ENCODE measurements at regions not wholly inside any gene's neighbourhood (a gene's known extent, or its start where the extent isn't known, plus 50 kb on each side); places are given as distances from the start of the nearest gene placed in this dataset.

- Histone ChIP-seq H2AFZ (ENCODE audit: low read length) (no peak overlapping the region), H3K27ac (ENCODE audit: low read depth, low read length, poor library complexity, severe bottlenecking) (no peak overlapping the region), H3K4me3 (ENCODE audit: low read depth, low read length, poor library complexity, severe bottlenecking) (no peak overlapping the region), H3K4me2 (ENCODE audit: low read length) (no peak overlapping the region), H3K79me2 (ENCODE audit: insufficient read depth, low read depth, low read length) (no peaks in the 10 kb centered on the region), H3K36me3 (ENCODE audit: insufficient read depth, low read length) (no peaks in the 10 kb centered on the region), H3K9me3 (ENCODE audit: low read length) (no peaks in the 10 kb centered on the region), H4K20me1 (ENCODE audit: insufficient read depth, low read length) (no peaks in the 10 kb centered on the region), H3K9me2 (ENCODE audit: insufficient read depth, low read length) (no peaks in the 10 kb centered on the region), H3K4me1 (ENCODE audit: insufficient read depth, low read length, poor library complexity, severe bottlenecking) (no peaks in the 10 kb centered on the region)
- TF ChIP-seq EZH2phosphoT487 (IDR thresholded peaks at IDR 0.05; ENCODE audit: borderline replicate concordance, low read depth, low read length), result no peak
- DNase-seq (ENCODE audit: low spot score), result no peak
- BruUV-seq (replicated peaks), result no TSS peak
- intact Hi-C loops (cut with micrococcal nuclease; ENCODE audit: unreplicated experiment), result no loop called here
- ChIA-PET CTCF (ENCODE audit: unreplicated experiment) (no interaction called here), POLR2A (no interaction called here)
Measured at GRCh38 chr12:127860536-127860935, 406.4 kb upstream of the TMEM132C start.

GRCh38 chr12:127861406-127861805, 405.6 kb upstream of the TMEM132C start:
- no peaks in the 10 kb centered on the region for H4K20me1 ChIP-seq (ENCODE audit: insufficient read depth, low read length)
- no peak overlapping the region for H3K4me3 ChIP-seq (ENCODE audit: low read depth, low read length, poor library complexity, severe bottlenecking)
- intact Hi-C loops (cut with micrococcal nuclease; ENCODE audit: unreplicated experiment), result no loop called here
- H3K9me2 ChIP-seq (ENCODE audit: insufficient read depth, low read length), result no peaks in the 10 kb centered on the region
- H3K36me3 ChIP-seq (ENCODE audit: insufficient read depth, low read length), result no peaks in the 10 kb centered on the region
- POLR2A ChIA-PET, result no interaction called here
- no peaks in the 10 kb centered on the region for H3K4me1 ChIP-seq (ENCODE audit: insufficient read depth, low read length, poor library complexity, severe bottlenecking)
- DNase-seq (ENCODE audit: low spot score), result no peak
- no peaks in the 10 kb centered on the region for H3K79me2 ChIP-seq (ENCODE audit: insufficient read depth, low read depth, low read length)
- no peak overlapping the region for H2AFZ ChIP-seq (ENCODE audit: low read length)
- H3K9me3 ChIP-seq (ENCODE audit: low read length), result no peaks in the 10 kb centered on the region
- H3K27ac ChIP-seq (ENCODE audit: low read depth, low read length, poor library complexity, severe bottlenecking), result no peak overlapping the region
- CTCF ChIA-PET (ENCODE audit: unreplicated experiment), result no interaction called here
- no peak overlapping the region for H3K4me2 ChIP-seq (ENCODE audit: low read length)
- BruUV-seq (replicated peaks), result no TSS peak
- TF ChIP-seq EZH2phosphoT487 (IDR thresholded peaks at IDR 0.05; ENCODE audit: borderline replicate concordance, low read depth, low read length) (no peak), CTCF (conservative IDR thresholded peaks at IDR 0.05; ENCODE audit: low read length) (no peak)

GRCh38 chr12:127873306-127873705, 393.7 kb upstream of the TMEM132C start:
- no peak for DNase-seq (ENCODE audit: low spot score)
- intact Hi-C loops (cut with micrococcal nuclease; ENCODE audit: unreplicated experiment), result no loop called here
- ChIA-PET POLR2A (interaction anchor here (0.7 to 0.8 kb wide), 2 partner anchors 54 to 108 kb away, joined by 3 to 4 read pairs; no protein-coding TSS in a partner anchor), CTCF (ENCODE audit: unreplicated experiment) (no interaction called here)
- no TSS peak for BruUV-seq (replicated peaks)
- Histone ChIP-seq H3K27ac (ENCODE audit: low read depth, low read length, poor library complexity, severe bottlenecking) (no peak overlapping the region), H3K4me2 (ENCODE audit: low read length) (no peak overlapping the region), H3K36me3 (ENCODE audit: insufficient read depth, low read length) (no peaks in the 10 kb centered on the region), H3K4me3 (ENCODE audit: low read depth, low read length, poor library complexity, severe bottlenecking) (no peak overlapping the region), H3K9me3 (ENCODE audit: low read length) (no peaks in the 10 kb centered on the region), H3K4me1 (ENCODE audit: insufficient read depth, low read length, poor library complexity, severe bottlenecking) (no peaks in the 10 kb centered on the region), H3K79me2 (ENCODE audit: insufficient read depth, low read depth, low read length) (no peaks in the 10 kb centered on the region), H4K20me1 (ENCODE audit: insufficient read depth, low read length) (no peaks in the 10 kb centered on the region), H3K9me2 (ENCODE audit: insufficient read depth, low read length) (no peaks in the 10 kb centered on the region), H2AFZ (ENCODE audit: low read length) (no peak overlapping the region)
- TF ChIP-seq EZH2phosphoT487 (IDR thresholded peaks at IDR 0.05; ENCODE audit: borderline replicate concordance, low read depth, low read length) (no peak), CTCF (conservative IDR thresholded peaks at IDR 0.05; ENCODE audit: low read length) (no peak)
